ENCODE measurements at regions not wholly inside any gene's neighbourhood (a gene's known extent, or its start where the extent isn't known, plus 50 kb on each side); places are given as distances from the start of the nearest gene placed in this dataset.

DNA sequence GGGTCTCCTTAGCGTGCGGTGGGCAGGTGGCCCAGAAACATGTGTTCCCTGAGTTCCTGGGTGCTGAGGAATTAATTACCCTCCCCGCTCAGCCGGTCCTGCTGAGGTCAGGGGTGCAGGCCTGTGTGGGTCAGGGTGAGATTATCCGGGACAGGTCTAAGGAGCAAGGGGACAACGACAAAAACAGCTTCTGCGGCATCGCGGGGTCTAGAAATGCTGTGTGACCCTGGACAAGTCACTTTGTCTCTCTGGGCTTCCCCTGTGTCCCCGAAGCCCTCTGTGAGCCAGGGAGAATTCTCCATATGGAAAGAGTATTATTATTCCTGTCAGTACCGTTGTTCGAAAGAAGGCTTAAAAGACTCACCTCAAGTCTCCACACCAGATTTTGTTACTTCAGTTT is 186.1 kb downstream of the MN1 start:
- no peak overlapping the region for H3K23ac ChIP-seq (ENCODE audit: insufficient read length, low read depth, low read length)

More for the DNA sequence above, 186.1 kb downstream of the MN1 start:
- no peak overlapping the region for H2BK20ac ChIP-seq (ENCODE audit: low read depth, low read length, poor library complexity, severe bottlenecking)
- H3K9ac ChIP-seq (ENCODE audit: extremely low read depth, insufficient read length, low read length), result no peak overlapping the region
- DNase-seq, result no peak
- no peak overlapping the region for H2BK120ac ChIP-seq (ENCODE audit: low read depth, low read length, poor library complexity, severe bottlenecking)
- Mint-ChIP-seq H3K27ac (no peak overlapping the region), H3K9me3 (0 out of 5 replicates have a peak, but pooled peaks cover 0 to 2% of the 10 kb centered on the region in 2 experiments), H3K36me3 (ENCODE audit: insufficient read depth in 1 of 3, low read depth in 3 of 3) (no peaks in the 10 kb centered on the region), H3K27me3 (ENCODE audit: low read depth) (peaks cover 12% of the 10 kb centered on the region), H3K4me3 (no peak overlapping the region), H3K4me1 (peaks cover 20 to 38% of the 10 kb centered on the region in 2 experiments)
- no peak overlapping the region for H2BK12ac ChIP-seq (ENCODE audit: insufficient read length, low read depth, low read length)
- H4K20me1 ChIP-seq (ENCODE audit: control insufficient read depth, insufficient read depth, insufficient read length), result no peaks in the 10 kb centered on the region
- H3T11ph ChIP-seq (ENCODE audit: low read length), result no peak overlapping the region
- no peaks in the 10 kb centered on the region for H3K79me1 ChIP-seq (ENCODE audit: insufficient read depth, low read depth, low read length, poor library complexity, severe bottlenecking)
- no CpG with 5 or more reads among the region's 12 CpGs for WGBS (ENCODE audit: extremely low coverage, insufficient read length, low lambda C conversion rate)
- H3K4me1 ChIP-seq (ENCODE audit: insufficient read depth, low read length), result peaks cover 4% of the 10 kb centered on the region; the same call in 1 of the 2 replicates
- H3K14ac ChIP-seq (ENCODE audit: insufficient read depth, low read length), result no peak overlapping the region
- H2AK5ac ChIP-seq (ENCODE audit: insufficient read length, low read length), result no peak overlapping the region
- no peak overlapping the region for H2AFZ ChIP-seq (ENCODE audit: low read length)
- TF ChIP-seq, protein P1, sequence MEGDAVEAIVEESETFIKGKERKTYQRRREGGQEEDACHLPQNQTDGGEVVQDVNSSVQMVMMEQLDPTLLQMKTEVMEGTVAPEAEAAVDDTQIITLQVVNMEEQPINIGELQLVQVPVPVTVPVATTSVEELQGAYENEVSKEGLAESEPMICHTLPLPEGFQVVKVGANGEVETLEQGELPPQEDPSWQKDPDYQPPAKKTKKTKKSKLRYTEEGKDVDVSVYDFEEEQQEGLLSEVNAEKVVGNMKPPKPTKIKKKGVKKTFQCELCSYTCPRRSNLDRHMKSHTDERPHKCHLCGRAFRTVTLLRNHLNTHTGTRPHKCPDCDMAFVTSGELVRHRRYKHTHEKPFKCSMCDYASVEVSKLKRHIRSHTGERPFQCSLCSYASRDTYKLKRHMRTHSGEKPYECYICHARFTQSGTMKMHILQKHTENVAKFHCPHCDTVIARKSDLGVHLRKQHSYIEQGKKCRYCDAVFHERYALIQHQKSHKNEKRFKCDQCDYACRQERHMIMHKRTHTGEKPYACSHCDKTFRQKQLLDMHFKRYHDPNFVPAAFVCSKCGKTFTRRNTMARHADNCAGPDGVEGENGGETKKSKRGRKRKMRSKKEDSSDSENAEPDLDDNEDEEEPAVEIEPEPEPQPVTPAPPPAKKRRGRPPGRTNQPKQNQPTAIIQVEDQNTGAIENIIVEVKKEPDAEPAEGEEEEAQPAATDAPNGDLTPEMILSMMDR (conservative IDR thresholded peaks at IDR 0.05), result no peak
- H2BK15ac ChIP-seq (ENCODE audit: low read depth, low read length), result no peak overlapping the region
- no peak overlapping the region for H2BK5ac ChIP-seq (ENCODE audit: insufficient read length, low read length)
- no peaks in the 10 kb centered on the region for H3K9me3 ChIP-seq (ENCODE audit: control insufficient read depth, low read depth, low read length)
- no peak overlapping the region for H3K27ac ChIP-seq (ENCODE audit: insufficient read length, low read depth, low read length)
- no peak overlapping the region for H4K91ac ChIP-seq (ENCODE audit: insufficient read length, low read depth, low read length)
- H3K27me3 ChIP-seq (ENCODE audit: insufficient read depth, low read length), result no peaks in the 10 kb centered on the region; the same call in 1 of the 2 replicates
- H3K18ac ChIP-seq (ENCODE audit: insufficient read length, low read depth, low read length), result no peak overlapping the region
- H3K4me2 ChIP-seq (ENCODE audit: insufficient read depth, insufficient read length, low read length), result no peak overlapping the region
- H4K8ac ChIP-seq (replicated peaks; ENCODE audit: insufficient read length, low read depth, low read length), result no peak overlapping the region
- no peak overlapping the region for H3K4ac ChIP-seq (ENCODE audit: low read depth, low read length)
- H3K56ac ChIP-seq (ENCODE audit: insufficient read length, low read depth, low read length), result no peak overlapping the region
- no peak overlapping the region for H4K5ac ChIP-seq (ENCODE audit: insufficient read length, low read depth, low read length)
- H3K23me2 ChIP-seq (ENCODE audit: insufficient read length, low read depth, low read length, poor library complexity, severe bottlenecking), result no peaks in the 10 kb centered on the region
- H3K79me2 ChIP-seq (ENCODE audit: insufficient read depth, low read length), result no peaks in the 10 kb centered on the region
